Prostate gland (tissue), 2 donors: ENCODE measurements at regions not wholly inside any gene's neighbourhood (a gene's known extent, or its start where the extent isn't known, plus 50 kb on each side); places are given as distances from the start of the nearest gene placed in this dataset.
"Not testable (repeated sequence)": the region's sequence is repeated elsewhere in the genome, so short reads cannot be mapped to it uniquely, and the experiment has no call there.

Source experiments
- CTCF ChIP-seq, 4 experiments: fragments of 200-600 bp in 2 of 4; fragments of 450-650 bp in 2 of 4; sonication (generic) in 2 of 4; IDR thresholded peaks; 1 replicate in 3 of 4; 2 replicates in 1 of 4; pipeline ENCODE4 v1.5.1; 2016 to 2019; ENCODE audit warnings: antibody characterized with exemption in 4 of 4, mild to moderate bottlenecking in 2 of 4, moderate library complexity in 2 of 4
- POLR2AphosphoS5 ChIP-seq: sonication (generic); formaldehyde crosslinking; IDR thresholded peaks from one replicate; pipeline ENCODE4 v1.6.1; 2017; ENCODE audit warnings: antibody characterized with exemption

GRCh38 chr14:105659255-105659654 is 132.9 kb downstream of the TMEM121 start:
- peak; percentile 35 for TF ChIP-seq POLR2AphosphoS5
- not testable (repeated sequence) for TF ChIP-seq CTCF (IDR thresholded peaks at IDR 0.05)
